Left ventricle myocardium inferior (tissue), 1 donor: ENCODE measurements at regions not wholly inside any gene's neighbourhood (a gene's known extent, or its start where the extent isn't known, plus 50 kb on each side); places are given as distances from the start of the nearest gene placed in this dataset.
A peak's percentile ranks its signal among the peaks of the same experiment; 100 is the strongest.

ENCODE experiments used
- DNase-seq: peaks from one replicate; pipeline ENCODE4 v3.0.0-alpha.2; 2020
- H3K27ac ChIP-seq: fragments of 200-600 bp; replicated peaks from 2 replicates; pipeline ENCODE4 v1.8.0; 2021
- H3K27me3 ChIP-seq: fragments of 200-600 bp; 2 replicates; pipeline ENCODE4 v1.8.0; 2021; ENCODE audit warnings: low read depth
- H3K36me3 ChIP-seq: fragments of 200-600 bp; 2 replicates; pipeline ENCODE4 v1.8.0; 2021
- H3K4me1 ChIP-seq: fragments of 200-600 bp; 2 replicates; pipeline ENCODE4 v1.8.0; 2021
- H3K4me3 ChIP-seq: fragments of 200-600 bp; 2 replicates; pipeline ENCODE4 v1.8.0; 2021; ENCODE audit warnings: mild to moderate bottlenecking, moderate library complexity
- H3K9me3 ChIP-seq: fragments of 200-600 bp; replicated peaks from 2 replicates; pipeline ENCODE4 v1.8.0; 2021
- CTCF ChIP-seq: fragments of 200-600 bp; IDR thresholded peaks from 2 replicates; pipeline ENCODE4 v1.8.0; 2021; ENCODE audit warnings: antibody characterized with exemption, mild to moderate bottlenecking, borderline replicate concordance
- intact Hi-C: fragments of 100-400 bp; cut with micrococcal nuclease; formaldehyde crosslinking; loops from one replicate; pipeline ENCODE4 v1.11.0; 2022
- donor health status: DM: no; HTN: yes; CAD: no; lungs with severe emphysema.

GRCh38 chr2:121917143-121917542 is 161.7 kb downstream of the TSN start:
- H3K9me3 ChIP-seq = peaks cover 8% of the 10 kb centered on the region
- no peaks in the 10 kb centered on the region for H3K27me3 ChIP-seq
- no peaks in the 10 kb centered on the region for H3K36me3 ChIP-seq
- H3K4me1 ChIP-seq = no peaks in the 10 kb centered on the region
- no peak overlapping the region for H3K27ac ChIP-seq
- DNase-seq = no peak
- no peak for TF ChIP-seq CTCF
- H3K4me3 ChIP-seq = no peak overlapping the region
- intact Hi-C loops = no loop called here

GRCh38 chr2:121918231-121918630 is 162.8 kb downstream of the TSN start:
- Histone ChIP-seq H3K4me3 (no peak overlapping the region), H3K9me3 (peaks cover 15% of the 10 kb centered on the region), H3K36me3 (no peaks in the 10 kb centered on the region), H3K4me1 (no peaks in the 10 kb centered on the region), H3K27ac (no peak overlapping the region), H3K27me3 (no peaks in the 10 kb centered on the region)
- DNase-seq = no peak
- intact Hi-C loops = no loop called here
- no peak for TF ChIP-seq CTCF

- Histone ChIP-seq H3K9me3 (peaks cover 22% of the 10 kb centered on the region), H3K4me3 (no peak overlapping the region), H3K27ac (no peak overlapping the region), H3K4me1 (no peaks in the 10 kb centered on the region), H3K36me3 (no peaks in the 10 kb centered on the region), H3K27me3 (no peaks in the 10 kb centered on the region)
- TF ChIP-seq CTCF = no peak
- intact Hi-C loops = no loop called here
- DNase-seq = no peak
Measured at GRCh38 chr2:121919803-121920202, 164.4 kb downstream of the TSN start.

GRCh38 chr2:121925466-121925865 is 170.0 kb downstream of the TSN start:
- no peak overlapping the region for H3K4me3 ChIP-seq
- intact Hi-C loops = no loop called here
- H3K27me3 ChIP-seq = no peaks in the 10 kb centered on the region
- H3K27ac ChIP-seq = no peak overlapping the region
- DNase-seq = no peak
- no peaks in the 10 kb centered on the region for H3K4me1 ChIP-seq
- peaks cover 21% of the 10 kb centered on the region for H3K9me3 ChIP-seq
- TF ChIP-seq CTCF = no peak
- no peaks in the 10 kb centered on the region for H3K36me3 ChIP-seq

- peak overlapping the region; percentile 29 for H3K27ac ChIP-seq
- intact Hi-C loops = no loop called here
- H3K27me3 ChIP-seq = peaks cover 5% of the 10 kb centered on the region
- no peak for TF ChIP-seq CTCF
- DNase-seq = no peak
- H3K4me1 ChIP-seq = no peaks in the 10 kb centered on the region
- H3K4me3 ChIP-seq = no peak overlapping the region
- H3K36me3 ChIP-seq = no peaks in the 10 kb centered on the region
- no peaks in the 10 kb centered on the region for H3K9me3 ChIP-seq
Measured at GRCh38 chr2:121943285-121943684, 187.8 kb downstream of the TSN start.
